ENCODE measurements at regions not wholly inside any gene's neighbourhood (a gene's known extent, or its start where the extent isn't known, plus 50 kb on each side); places are given as distances from the start of the nearest gene placed in this dataset.
"Not testable (repeated sequence)": the region's sequence is repeated elsewhere in the genome, so short reads cannot be mapped to it uniquely, and the experiment has no call there.

GRCh38 chr4:184902550-184902949, 76.8 kb upstream of the ACSL1 start:
- DNase-seq (no peak), ATAC-seq (no peak)
- intact Hi-C loops (cut with micrococcal nuclease), result no loop called here

- ATAC-seq (no peak), DNase-seq (no peak)
- intact Hi-C loops (cut with micrococcal nuclease), result no loop called here
Observed at GRCh38 chr4:184906480-184907097, 80.8 kb upstream of the ACSL1 start.

- intact Hi-C loops (cut with micrococcal nuclease), result no loop called here
- ATAC-seq, result no peak
Observed at GRCh38 chr4:184907216-184907615, 81.4 kb upstream of the ACSL1 start.

GRCh38 chr4:184907810-184908209, 82.0 kb upstream of the ACSL1 start:
- intact Hi-C loops (cut with micrococcal nuclease), result no loop called here
- ATAC-seq (no peak), DNase-seq (no peak)

More at GRCh38 chr4:184907216-184907615, 81.4 kb upstream of the ACSL1 start:
- DNase-seq, result no peak

DNA sequence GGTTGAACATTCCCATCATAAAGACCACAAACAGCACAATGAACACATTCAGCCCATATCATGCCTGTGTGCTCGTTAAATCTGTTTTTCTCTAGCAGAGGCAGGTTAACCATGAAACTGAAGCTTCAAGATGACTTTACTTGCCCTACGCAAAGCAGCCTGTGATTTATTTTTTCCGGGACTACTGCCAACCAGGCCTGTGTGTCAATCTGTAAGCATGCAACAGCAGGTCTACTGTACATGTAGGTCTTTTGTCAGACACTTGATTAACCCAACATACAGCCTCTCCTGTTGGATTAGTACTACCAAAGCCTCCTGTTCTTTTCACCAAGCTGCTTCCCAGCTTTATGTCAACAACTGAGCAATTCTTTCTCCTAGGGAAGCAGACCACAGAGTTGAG, 85.5 kb upstream of the ACSL1 start:
- intact Hi-C loops (cut with micrococcal nuclease), result no loop called here
- ATAC-seq (no peak), DNase-seq (no peak)

GRCh38 chr4:184913356-184914143, 87.8 kb upstream of the ACSL1 start:
- ATAC-seq (no peak), DNase-seq (no peak)
- intact Hi-C loops (cut with micrococcal nuclease), result no loop called here

- ATAC-seq; intact Hi-C loops (cut with micrococcal nuclease); DNase-seq: not testable (repeated sequence)
Observed at GRCh38 chr4:184918799-184919198, 93.0 kb upstream of the ACSL1 start.

DNA sequence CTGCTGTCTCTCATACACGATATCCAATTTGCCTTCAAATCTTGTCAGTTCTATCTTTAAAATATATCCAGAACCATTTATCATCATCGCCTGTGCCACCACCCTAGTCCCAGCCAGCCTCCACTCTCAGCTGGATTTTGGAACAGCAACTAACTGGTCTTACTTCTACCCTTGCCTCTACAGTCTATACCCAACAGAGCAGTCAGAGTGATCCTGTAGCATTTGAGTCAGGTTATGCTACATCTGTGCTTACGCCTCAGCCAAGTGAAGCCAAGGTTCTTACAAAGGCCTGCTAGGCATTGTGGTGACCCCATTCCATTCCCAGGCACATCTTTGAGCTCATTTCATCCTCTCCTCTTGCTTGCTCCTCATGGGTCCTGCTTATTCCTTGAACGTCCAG, 95.7 kb upstream of the ACSL1 start:
- no peak for DNase-seq
- ATAC-seq, result no peak
- intact Hi-C loops (cut with micrococcal nuclease), result no loop called here

DNA sequence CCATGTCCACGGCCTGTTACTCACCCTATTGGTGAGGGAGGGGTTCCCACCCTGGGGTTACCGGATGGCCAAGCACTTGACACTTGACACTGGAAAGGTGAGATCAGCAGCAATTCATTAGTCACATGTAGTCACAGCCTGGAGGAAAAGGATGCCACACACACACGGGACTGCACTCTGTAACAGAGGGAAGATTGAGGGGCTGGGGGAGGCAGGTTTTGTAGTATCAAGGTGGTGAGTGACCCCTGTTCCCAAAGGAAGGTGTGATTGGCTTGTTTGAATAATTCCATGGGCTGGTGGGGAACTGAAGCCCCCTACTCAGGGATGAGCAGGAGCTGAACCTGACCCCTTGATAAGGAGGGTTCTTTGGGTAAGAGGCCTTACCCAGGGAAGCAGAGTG, 96.0 kb upstream of the HELT start:
- intact Hi-C loops (cut with micrococcal nuclease), result no loop called here
- ATAC-seq (no peak), DNase-seq (no peak)

- intact Hi-C loops (cut with micrococcal nuclease), result no loop called here
- ATAC-seq, result no peak
- no peak for DNase-seq
Observed at GRCh38 chr4:184924516-184924915, 93.8 kb upstream of the HELT start.

- DNase-seq (no peak), ATAC-seq (no peak)
- intact Hi-C loops (cut with micrococcal nuclease), result no loop called here
Observed at GRCh38 chr4:184929476-184929875, 88.8 kb upstream of the HELT start.

GRCh38 chr4:184930026-184930425, 88.3 kb upstream of the HELT start:
- intact Hi-C loops (cut with micrococcal nuclease), result no loop called here
- ATAC-seq, result no peak
- DNase-seq, result no peak

DNA sequence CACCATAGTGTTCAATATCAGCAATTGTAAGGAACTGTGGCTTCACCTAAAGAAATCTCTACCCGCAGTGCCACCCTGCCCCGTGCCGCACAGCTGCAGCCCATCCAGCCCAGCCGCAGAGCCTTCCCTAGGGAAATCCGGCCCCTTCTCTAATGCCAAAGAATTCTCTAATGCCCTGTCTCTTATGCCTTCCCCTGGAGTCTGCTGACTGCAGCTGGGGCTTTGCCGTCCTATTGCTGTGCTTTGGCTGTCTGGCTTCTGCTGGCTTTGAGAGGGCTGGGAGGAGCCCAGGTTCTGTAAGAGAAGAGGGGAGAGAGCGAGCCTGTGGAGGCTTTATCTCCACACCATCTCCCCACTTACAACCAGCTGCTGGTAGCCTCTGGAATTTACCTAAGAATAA, 85.9 kb upstream of the HELT start:
- DNase-seq (peak; percentile 43), ATAC-seq (peak; percentile 76)
- intact Hi-C loops (cut with micrococcal nuclease), result no loop called here

- intact Hi-C loops (cut with micrococcal nuclease), result no loop called here
- no peak for ATAC-seq
- no peak for DNase-seq
Observed at GRCh38 chr4:184933311-184933710, 85.0 kb upstream of the HELT start.

DNA sequence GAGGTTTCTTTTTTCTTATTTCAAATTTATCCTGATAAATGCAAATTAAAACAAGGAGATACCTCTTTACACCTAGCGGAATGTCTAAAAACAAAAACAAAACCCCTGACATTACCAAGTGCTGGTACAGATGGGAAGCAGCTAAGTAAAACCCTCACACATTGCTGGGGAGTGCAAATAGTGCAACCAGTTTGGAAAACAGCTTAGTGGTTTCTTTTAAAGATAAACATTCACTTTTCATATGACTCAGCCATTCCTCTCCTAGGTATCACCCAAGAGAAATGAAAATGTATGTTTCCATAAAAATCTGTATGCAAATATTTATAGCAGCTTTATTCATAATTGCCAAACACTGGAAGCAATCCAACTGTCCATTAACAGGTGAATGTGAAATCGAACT, 84.1 kb upstream of the HELT start:
- DNase-seq (no peak), ATAC-seq (no peak)
- intact Hi-C loops (cut with micrococcal nuclease), result no loop called here

DNA sequence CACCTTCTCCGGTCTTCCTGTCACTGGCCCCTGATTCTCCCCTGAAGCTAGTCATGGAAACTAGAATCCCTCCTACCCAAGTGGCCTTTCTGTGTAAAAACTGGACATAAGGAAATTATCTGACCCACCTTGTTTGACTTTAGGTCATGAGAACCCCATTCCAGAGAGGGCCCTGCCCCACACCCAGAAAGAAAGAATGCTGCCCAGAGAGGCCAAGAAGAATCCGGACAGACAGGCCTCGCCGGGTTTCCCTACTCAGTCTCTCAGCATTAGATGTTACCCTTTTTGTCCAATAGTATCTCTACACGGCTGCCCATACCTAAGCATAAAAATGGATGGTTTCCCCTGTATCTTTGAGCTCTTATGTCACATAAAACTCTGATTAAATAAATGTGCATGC, 83.3 kb upstream of the HELT start:
- intact Hi-C loops (cut with micrococcal nuclease), result no loop called here
- DNase-seq, result no peak
- no peak for ATAC-seq

GRCh38 chr4:184936071-184936470, 82.2 kb upstream of the HELT start:
- DNase-seq (no peak), ATAC-seq (no peak)
- intact Hi-C loops (cut with micrococcal nuclease), result no loop called here

DNA sequence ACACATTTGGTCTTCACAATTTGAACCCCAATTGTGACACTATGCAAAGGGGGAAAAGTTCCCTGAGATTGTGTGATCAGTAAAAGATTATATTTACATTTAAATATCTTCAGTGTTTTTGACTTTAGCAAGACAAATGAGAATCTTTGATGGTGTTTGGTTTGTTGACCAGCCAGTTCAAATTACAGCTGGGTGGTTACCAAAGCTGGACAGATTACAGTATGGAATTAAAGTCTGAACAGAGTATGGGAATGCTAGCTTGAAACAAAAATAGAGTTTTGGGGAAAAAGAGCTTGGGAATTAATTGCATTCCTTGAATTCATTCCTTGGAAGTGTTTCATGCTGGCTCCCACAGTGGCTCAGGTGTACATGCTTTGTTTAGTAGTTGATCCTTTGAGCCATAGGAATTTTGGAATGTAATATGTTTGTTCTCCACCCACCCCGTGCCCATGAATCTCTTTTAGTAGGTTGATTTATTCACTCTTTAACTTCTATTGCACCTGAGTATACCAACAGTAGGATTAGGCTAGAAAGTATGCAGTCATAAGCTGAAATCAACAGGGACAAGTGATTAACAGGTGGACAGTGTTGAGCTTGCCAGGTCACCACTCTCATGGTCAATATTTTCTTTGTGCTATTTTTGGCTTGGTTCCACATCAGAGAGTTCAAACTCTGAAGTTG, 81.1 kb upstream of the HELT start:
- intact Hi-C loops (cut with micrococcal nuclease), result no loop called here
- DNase-seq, result no peak
- ATAC-seq, result no peak

- intact Hi-C loops (cut with micrococcal nuclease), result no loop called here
- ATAC-seq (no peak), DNase-seq (no peak)
Observed at GRCh38 chr4:184937745-184938144, 80.5 kb upstream of the HELT start.

GRCh38 chr4:184938871-184939270, 79.4 kb upstream of the HELT start:
- ATAC-seq (no peak), DNase-seq (no peak)
- intact Hi-C loops (cut with micrococcal nuclease), result no loop called here

DNA sequence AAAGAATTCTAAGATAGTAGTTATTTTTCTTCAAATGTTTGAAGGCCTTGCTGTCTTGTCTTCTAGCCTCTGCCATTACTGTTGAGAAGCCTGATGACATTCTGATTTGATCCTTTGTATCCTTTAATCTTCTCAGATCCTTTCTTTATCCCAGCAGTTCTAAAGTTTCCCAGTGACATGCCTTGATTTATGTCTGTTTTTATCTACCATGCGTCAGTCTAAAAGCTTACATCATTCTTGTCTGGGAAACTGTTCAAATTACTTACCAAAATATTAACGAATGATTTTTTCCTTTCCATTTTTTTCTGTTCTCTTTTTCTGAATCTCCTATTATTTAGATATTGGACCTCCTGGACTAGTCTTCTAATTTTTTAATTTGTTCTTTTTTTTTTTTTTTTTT, 78.3 kb upstream of the HELT start:
- intact Hi-C loops (cut with micrococcal nuclease), result no loop called here
- DNase-seq (no peak), ATAC-seq (no peak)

Data from left ventricle myocardium superior (tissue), 1 donor.